HepG2 (cell line): ENCODE measurements at regions not wholly inside any gene's neighbourhood (a gene's known extent, or its start where the extent isn't known, plus 50 kb on each side); places are given as distances from the start of the nearest gene placed in this dataset.

ENCODE experiments used
- ATAC-seq: fragments of 200-7000 bp; cut with Tn5 transposase; 3 replicates; pipeline ENCODE4 v1.9.1; 2020; ENCODE audit warnings: mild to moderate bottlenecking, moderate library complexity
- BruUV-seq: library from RNA; stranded (reverse); fragments of 400-500 nt; replicated peaks from 2 replicates; lab custom pipeline; 2021; lab: Mats Ljungman, UMichigan
- CTCF ChIA-PET: fragments of 300-600 bp; formaldehyde crosslinking; extraction: SDS; loops from one replicate; lab custom pipeline; 2021; ENCODE audit warnings: low total read pairs, inconsistent platforms, low intra/inter-chr PET ratio; lab: Yijun Ruan, JAX
- POLR2A ChIA-PET: fragments of 350-600 bp; sonication (Branson Sonifier 250); formaldehyde crosslinking; loops from one replicate; lab custom pipeline; 2020; ENCODE audit warnings: antibody characterized with exemption, inconsistent platforms; lab: Yijun Ruan, JAX
- DNase-seq: peaks from one replicate; pipeline ENCODE4 v3.0.0-alpha.2; 2015; ENCODE audit warnings: low spot score
- FAIRE-seq: peaks from 3 replicates; lab custom pipeline; 2011; peaks lifted over from hg19 to GRCh38; lab: Jason Lieb, UNC
- H2AFZ ChIP-seq: one replicate; pipeline ENCODE4 v1.6.1; 2011; ENCODE audit warnings: low read length, inconsistent platforms
- H3K27ac ChIP-seq: fragments of 300-600 bp; 3 replicates; pipeline ENCODE4 v1.8.0; 2011; ENCODE audit warnings: mixed run types, mild to moderate bottlenecking, mixed read lengths, low read length, inconsistent platforms; ENCODE audit not compliant: insufficient read depth; ENCODE audit errors: extremely low read length
- H3K27me3 ChIP-seq, 2 experiments: fragments of 200-600 bp in 1 of 2; 2 replicates in 1 of 2; 3 replicates in 1 of 2; pipeline versions ENCODE4 v1.6.0 to v1.8.0; 2011; ENCODE audit warnings: low read length in 2 of 2, mild to moderate bottlenecking in 2 of 2, moderate library complexity in 2 of 2, inconsistent platforms in 1 of 2; ENCODE audit not compliant: insufficient read depth in 2 of 2, control insufficient read depth in 1 of 2
- H3K36me3 ChIP-seq, 2 experiments: fragments of 200-600 bp in 1 of 2; replicated peaks in 1 of 2; 2 replicates in 1 of 2; 3 replicates in 1 of 2; pipeline versions ENCODE4 v1.5.1 to v1.8.0; 2011; ENCODE audit warnings: low read length in 2 of 2, inconsistent platforms in 1 of 2; ENCODE audit not compliant: insufficient read depth in 2 of 2, control insufficient read depth in 1 of 2
- H3K4me1 ChIP-seq: 2 replicates; pipeline ENCODE4 v1.5.1; 2012; ENCODE audit warnings: low read length, inconsistent platforms; ENCODE audit not compliant: insufficient read depth
- H3K4me2 ChIP-seq: 2 replicates; pipeline ENCODE4 v1.6.0; 2011; ENCODE audit warnings: low read depth, low read length, inconsistent platforms
- H3K4me3 ChIP-seq, 3 experiments: fragments of 200-600 bp in 1 of 3; sonication (generic), shearing (Covaris generic) in 1 of 3; replicated peaks in 1 of 3; 2 replicates each; pipeline ENCODE4 v1.5.1; 2011 to 2016; ENCODE audit warnings: low read length in 3 of 3, inconsistent platforms in 2 of 3, low read depth in 2 of 3, mild to moderate bottlenecking in 2 of 3, control low read depth in 1 of 3, mixed read lengths in 1 of 3; ENCODE audit not compliant: insufficient read depth in 1 of 3
- H3K79me2 ChIP-seq: one replicate; pipeline ENCODE4 v1.6.1; 2011; ENCODE audit warnings: low read length, inconsistent platforms; ENCODE audit not compliant: insufficient read depth
- H3K9ac ChIP-seq: 2 replicates; pipeline ENCODE4 v1.6.0; 2011; ENCODE audit warnings: mild to moderate bottlenecking, low read depth, low read length, inconsistent platforms; ENCODE audit not compliant: insufficient read depth
- H3K9me3 ChIP-seq: 2 replicates; pipeline ENCODE4 v1.5.1; 2012; ENCODE audit warnings: mild to moderate bottlenecking, low read length
- H4K20me1 ChIP-seq: 2 replicates; pipeline ENCODE4 v1.6.0; 2011; ENCODE audit warnings: inconsistent platforms, mild to moderate bottlenecking, low read length, moderate library complexity; ENCODE audit not compliant: insufficient read depth
- AHR ChIP-seq: IDR thresholded peaks from 2 replicates; pipeline ENCODE4 v1.6.1; 2018; ENCODE audit warnings: missing genetic modification reagents, missing compliant biosample characterization
- ATF1 ChIP-seq: IDR thresholded peaks from 2 replicates; pipeline ENCODE4 v1.6.1; 2016; ENCODE audit warnings: mild to moderate bottlenecking, control low read depth
- CC2D1A ChIP-seq: sonication (generic); formaldehyde crosslinking; IDR thresholded peaks from 2 replicates; pipeline ENCODE4 v1.8.1; 2023; ENCODE audit warnings: mild to moderate bottlenecking, missing genetic modification reagents
- NFYB ChIP-seq: sonication (generic); formaldehyde crosslinking; IDR thresholded peaks from 2 replicates; pipeline ENCODE4 v1.4.0; 2020; ENCODE audit warnings: missing genetic modification reagents
- NFYC ChIP-seq: IDR thresholded peaks from 2 replicates; pipeline ENCODE4 v1.6.1; 2016; ENCODE audit warnings: missing genetic modification reagents, missing compliant biosample characterization
- RBM22 ChIP-seq: fragments of 200-400 bp; formaldehyde crosslinking; optimal IDR thresholded peaks from 2 replicates; pipeline ENCODE3; 2017; ENCODE audit warnings: mild to moderate bottlenecking, low read length, moderate library complexity
- SRSF4 ChIP-seq: fragments of 200-400 bp; formaldehyde crosslinking; IDR thresholded peaks from one replicate; pipeline ENCODE4 v1.6.1; 2018; ENCODE audit warnings: mild to moderate bottlenecking, low read depth, low read length, moderate library complexity; ENCODE audit not compliant: poor library complexity, severe bottlenecking
- SRSF9 ChIP-seq: fragments of 200-400 bp; formaldehyde crosslinking; IDR thresholded peaks from 2 replicates; pipeline ENCODE4 v1.6.1; 2018; ENCODE audit warnings: borderline replicate concordance, mild to moderate bottlenecking, low read depth, low read length; ENCODE audit not compliant: insufficient read depth, poor library complexity, severe bottlenecking
- ZNF260 ChIP-seq: sonication (generic); formaldehyde crosslinking; IDR thresholded peaks from 2 replicates; pipeline ENCODE4 v1.4.0; 2020; ENCODE audit warnings: missing genetic modification reagents, low read depth, mild to moderate bottlenecking, borderline replicate concordance
- ZNF264 ChIP-seq: sonication (generic); formaldehyde crosslinking; IDR thresholded peaks from 2 replicates; pipeline ENCODE4 v1.4.0; 2020; ENCODE audit warnings: missing genetic modification reagents
- ZNF296 ChIP-seq: sonication (generic); formaldehyde crosslinking; conservative IDR thresholded peaks from 2 replicates; pipeline ENCODE4 v1.5.0; 2020; ENCODE audit warnings: mild to moderate bottlenecking, missing genetic modification reagents
- ZNF383 ChIP-seq: sonication (generic); formaldehyde crosslinking; IDR thresholded peaks from 2 replicates; pipeline ENCODE4 v1.4.0; 2020; ENCODE audit warnings: missing genetic modification reagents, mild to moderate bottlenecking, borderline replicate concordance
- ZNF652 ChIP-seq: IDR thresholded peaks from 2 replicates; pipeline ENCODE4 v1.6.1; 2016; ENCODE audit warnings: low read depth, borderline replicate concordance
- ZNF687 ChIP-seq: sonication (generic); formaldehyde crosslinking; IDR thresholded peaks from 2 replicates; pipeline ENCODE4 v1.5.1; 2020; ENCODE audit warnings: mild to moderate bottlenecking, missing genetic modification reagents, moderate library complexity
- ZNF788 ChIP-seq: sonication (generic); formaldehyde crosslinking; IDR thresholded peaks from 2 replicates; pipeline ENCODE4 v1.5.0; 2020; ENCODE audit warnings: mild to moderate bottlenecking, missing genetic modification reagents, borderline replicate concordance
- WGBS: methylation state at CpG from one replicate; pipeline ENCODE4 v1.1.6; 2017; ENCODE audit warnings: low lambda C conversion rate; 5-methylcytosine and 5-hydroxymethylcytosine counted together
- in situ Hi-C: cut with HindIII; loops from 2 replicates; pipeline ENCODE4 v1.10.0; 2017; ENCODE audit warnings: low pct_unique_long_range_greater_than_20kb; ENCODE audit not compliant: extremely low pct_ligation_motif_present
- intact Hi-C: fragments of 100-400 bp; cut with micrococcal nuclease; formaldehyde crosslinking; loops from one replicate; pipeline ENCODE4 v1.10.0; 2022; ENCODE audit not compliant: unreplicated experiment
- TF ChIP-seq, protein P1 (sequence below): sonication (generic); formaldehyde crosslinking; IDR thresholded peaks from 2 replicates; pipeline ENCODE4 v1.9.0; 2021; ENCODE audit warnings: missing genetic modification reagents, borderline replicate concordance
- TF ChIP-seq, protein P2 (sequence below): sonication (generic); formaldehyde crosslinking; IDR thresholded peaks from 2 replicates; pipeline ENCODE4 v1.8.0; 2022; ENCODE audit warnings: missing genetic modification reagents, low read depth, mild to moderate bottlenecking, borderline replicate concordance
- TF ChIP-seq, protein P3 (sequence below): IDR thresholded peaks from 2 replicates; pipeline ENCODE4 v1.6.1; 2016; ENCODE audit warnings: missing biosample characterization, missing genetic modification reagents, low read depth

GRCh38 chr1:57889676-57890320 lies 465.9 kb upstream of the DAB1 start:
- H3K4me1 ChIP-seq, result no peaks in the 10 kb centered on the region
- no peaks in the 10 kb centered on the region for H3K27me3 ChIP-seq
- DNase-seq (no peak), ATAC-seq (no peak), FAIRE-seq (no peak)
- intact Hi-C loops (no loop called here), in situ Hi-C loops (no loop called here)
- no peaks in the 10 kb centered on the region for H4K20me1 ChIP-seq
- CTCF ChIA-PET, result no interaction called here
- no peaks in the 10 kb centered on the region for H3K9me3 ChIP-seq
- H3K27ac ChIP-seq, result no peak overlapping the region
- no peak overlapping the region for H3K4me3 ChIP-seq
- H3K79me2 ChIP-seq, result no peaks in the 10 kb centered on the region
- H3K36me3 ChIP-seq, result no peaks in the 10 kb centered on the region
- no peak overlapping the region for H3K9ac ChIP-seq
- 0% methylated on average over 5 of the region's 7 CpGs for WGBS
- POLR2A ChIA-PET, result no interaction called here
- H3K4me2 ChIP-seq, result no peak overlapping the region
- BruUV-seq, result no TSS peak
- no peak overlapping the region for H2AFZ ChIP-seq
- TF ChIP-seq ZNF687 (CRISPR knock-in tag) (no peak), ZNF260 (CRISPR knock-in tag) (no peak), NFYC (CRISPR knock-in tag) (no peak), RBM22 (no peak), ATF1 (CRISPR knock-in tag) (no peak), AHR (CRISPR knock-in tag) (no peak), NFYB (CRISPR knock-in tag) (no peak), SRSF9 (no peak), ZNF296 (CRISPR knock-in tag) (no peak), ZNF383 (CRISPR knock-in tag) (no peak), ZNF788 (CRISPR knock-in tag) (no peak), ZNF264 (CRISPR knock-in tag) (no peak), ZNF652 (CRISPR knock-in tag) (no peak), CC2D1A (CRISPR knock-in tag) (no peak), SRSF4 (no peak)
- TF ChIP-seq, protein P1, sequence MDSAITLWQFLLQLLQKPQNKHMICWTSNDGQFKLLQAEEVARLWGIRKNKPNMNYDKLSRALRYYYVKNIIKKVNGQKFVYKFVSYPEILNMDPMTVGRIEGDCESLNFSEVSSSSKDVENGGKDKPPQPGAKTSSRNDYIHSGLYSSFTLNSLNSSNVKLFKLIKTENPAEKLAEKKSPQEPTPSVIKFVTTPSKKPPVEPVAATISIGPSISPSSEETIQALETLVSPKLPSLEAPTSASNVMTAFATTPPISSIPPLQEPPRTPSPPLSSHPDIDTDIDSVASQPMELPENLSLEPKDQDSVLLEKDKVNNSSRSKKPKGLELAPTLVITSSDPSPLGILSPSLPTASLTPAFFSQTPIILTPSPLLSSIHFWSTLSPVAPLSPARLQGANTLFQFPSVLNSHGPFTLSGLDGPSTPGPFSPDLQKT (CRISPR knock-in tag), result no peak
- TF ChIP-seq, protein P2, sequence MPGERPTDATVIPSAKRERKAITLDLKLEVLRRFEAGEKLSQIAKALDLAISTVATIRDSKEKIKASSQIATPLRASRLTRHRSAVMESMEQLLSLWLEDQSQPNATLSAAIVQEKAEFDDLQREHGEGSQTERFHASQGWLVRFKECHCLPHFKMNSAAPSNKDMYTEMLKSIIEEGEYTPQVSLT (CRISPR knock-in tag), result no peak
- TF ChIP-seq, protein P3, sequence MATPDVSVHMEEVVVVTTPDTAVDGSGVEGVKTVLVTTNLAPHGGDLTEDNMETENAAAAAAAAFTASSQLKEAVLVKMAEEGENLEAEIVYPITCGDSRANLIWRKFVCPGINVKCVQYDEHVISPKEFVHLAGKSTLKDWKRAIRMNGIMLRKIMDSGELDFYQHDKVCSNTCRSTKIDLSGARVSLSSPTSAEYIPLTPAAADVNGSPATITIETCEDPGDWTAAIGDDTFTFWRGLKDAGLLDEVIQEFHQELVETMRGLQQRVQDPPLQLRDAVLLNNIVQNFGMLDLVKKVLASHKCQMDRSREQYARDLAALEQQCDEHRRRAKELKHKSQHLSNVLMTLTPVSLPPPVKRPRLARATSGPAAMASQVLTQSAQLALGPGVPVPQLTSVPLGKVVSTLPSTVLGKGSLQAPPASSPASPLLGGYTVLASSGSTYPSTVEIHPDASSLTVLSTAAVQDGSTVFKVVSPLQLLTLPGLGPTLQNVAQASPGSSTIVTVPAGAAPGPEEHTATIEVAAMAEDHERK (CRISPR knock-in tag), result no peak
